Stimulated activated CD8-positive, alpha-beta memory T cell treated with anti-CD3 and anti-CD28 coated beads, Interleukin-7, amount 100 ng/mL, for 1 hour (primary cell): ENCODE measurements at regions not wholly inside any gene's neighbourhood (a gene's known extent, or its start where the extent isn't known, plus 50 kb on each side); places are given as distances from the start of the nearest gene placed in this dataset.

Source experiments
- DNase-seq, 2 donors: peaks; one replicate each; pipeline ENCODE4 v3.0.0-alpha.2; 2020; ENCODE audit warnings: low read depth in 2 of 2

- no peak for DNase-seq
These were observed 108.5 kb upstream of the NHSL1 start for GRCh38 chr6:138607478-138608433.

DNA sequence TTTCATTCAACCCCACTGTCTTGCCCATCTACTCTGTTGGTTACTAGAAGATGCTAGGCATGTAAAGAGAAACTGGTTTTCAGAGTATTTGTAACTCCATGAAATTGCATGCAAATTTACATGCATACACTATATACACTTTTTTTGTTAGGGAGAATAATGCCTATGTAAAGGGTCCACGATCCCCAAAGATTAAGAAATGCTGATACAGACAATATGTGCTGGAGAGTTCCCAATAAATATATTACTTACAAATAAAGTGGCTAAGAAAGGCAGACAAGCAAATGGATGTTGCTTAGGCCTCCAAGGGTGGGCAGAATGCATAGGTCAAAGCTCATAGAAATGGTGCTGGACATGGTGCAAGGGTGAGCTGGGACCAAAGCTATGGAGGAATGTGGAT, 109.6 kb upstream of the NHSL1 start:
- no peak for DNase-seq

DNA sequence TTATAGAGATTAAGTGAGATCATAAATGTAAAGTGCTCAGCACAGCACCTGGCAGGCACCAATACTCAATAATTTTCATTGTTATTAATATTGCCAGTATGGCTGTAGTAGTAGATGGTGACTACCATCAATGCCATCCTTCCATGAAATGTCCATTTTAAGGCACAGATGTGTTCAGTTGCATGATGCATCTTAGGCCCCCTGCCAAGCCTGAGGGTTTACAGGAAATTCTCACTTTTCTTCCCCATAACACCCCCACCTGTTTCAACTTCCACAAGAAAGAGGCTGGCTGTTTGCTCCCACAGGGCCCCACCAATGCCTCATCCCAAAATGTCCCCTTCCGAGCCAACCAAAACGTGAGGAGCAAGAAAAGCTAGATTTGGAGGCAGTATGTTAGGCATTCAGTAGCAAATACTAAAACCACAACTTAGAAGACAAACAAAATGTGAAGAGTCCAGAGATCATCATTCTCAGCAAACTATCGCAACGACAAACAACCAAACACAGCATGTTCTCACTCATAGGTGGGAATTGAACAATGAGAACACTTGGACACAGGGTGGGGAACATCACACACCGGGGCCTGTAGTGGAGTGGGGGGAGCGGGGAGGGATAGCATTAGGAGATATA, 110.6 kb upstream of the NHSL1 start:
- no peak for DNase-seq

DNA sequence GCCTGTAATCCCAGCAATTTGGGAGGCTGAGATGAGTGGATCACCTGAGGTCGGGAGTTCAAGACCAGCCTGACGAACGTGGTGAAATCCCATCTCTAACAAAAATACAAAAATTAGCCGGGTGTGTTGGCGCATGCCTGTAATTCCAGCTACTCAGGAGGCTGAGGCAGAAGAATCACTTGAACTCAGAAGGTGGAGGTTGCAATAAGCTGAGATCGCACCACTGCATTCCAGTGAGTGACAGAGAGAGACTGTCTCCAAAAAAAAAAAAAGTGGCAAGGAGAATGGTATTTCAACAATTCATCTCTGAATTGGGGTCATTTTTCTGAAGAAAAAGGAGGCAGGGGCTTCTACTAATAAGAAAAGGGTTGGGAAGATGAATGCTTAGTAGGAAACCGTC, 111.5 kb upstream of the NHSL1 start:
- DNase-seq = no peak

GRCh38 chr6:138614151-138614550, 114.9 kb upstream of the NHSL1 start:
- no peak for DNase-seq

GRCh38 chr6:138618168-138618567, 118.9 kb upstream of the NHSL1 start:
- DNase-seq = no peak

DNA sequence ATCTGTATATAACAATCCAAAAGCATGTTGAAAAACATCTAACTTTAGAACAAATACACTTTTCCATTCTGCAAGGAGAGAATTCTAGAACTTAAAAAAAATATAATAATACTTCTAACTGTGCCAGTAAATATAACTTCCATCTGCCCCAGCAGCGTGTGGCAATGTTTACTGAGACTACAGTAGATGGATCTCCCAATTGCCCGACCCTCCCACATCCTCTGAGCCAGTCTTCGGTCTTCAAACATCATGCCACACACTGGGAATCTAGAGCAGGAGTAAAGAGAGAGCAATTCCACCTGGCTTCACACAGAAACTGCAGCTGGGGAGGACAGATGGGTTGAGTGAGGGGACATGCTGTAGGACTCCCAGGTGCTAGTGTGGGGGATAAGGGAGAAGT, 121.3 kb upstream of the NHSL1 start:
- DNase-seq = no peak

DNA sequence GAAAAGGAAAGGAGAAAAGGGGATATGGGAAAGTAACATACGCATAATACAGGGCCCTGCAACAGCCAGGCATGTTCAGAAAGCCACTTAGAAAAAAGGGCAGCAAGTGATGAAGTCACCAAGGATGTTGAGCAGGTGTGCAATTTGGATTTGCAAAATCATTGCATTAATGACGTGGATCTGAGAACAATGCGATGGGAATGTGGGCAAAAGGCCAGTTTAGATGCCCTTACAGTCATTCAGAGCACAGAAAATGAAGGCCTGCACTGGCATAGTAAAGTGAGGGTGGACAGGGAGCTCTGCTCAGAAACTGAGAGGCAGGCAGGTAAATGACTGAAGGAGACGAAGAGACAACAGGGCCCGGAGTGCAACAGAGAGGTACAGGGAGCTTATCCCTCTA, 123.7 kb upstream of the NHSL1 start:
- no peak for DNase-seq

- DNase-seq = no peak
These were observed 132.3 kb upstream of the NHSL1 start for GRCh38 chr6:138631566-138631965.

DNA sequence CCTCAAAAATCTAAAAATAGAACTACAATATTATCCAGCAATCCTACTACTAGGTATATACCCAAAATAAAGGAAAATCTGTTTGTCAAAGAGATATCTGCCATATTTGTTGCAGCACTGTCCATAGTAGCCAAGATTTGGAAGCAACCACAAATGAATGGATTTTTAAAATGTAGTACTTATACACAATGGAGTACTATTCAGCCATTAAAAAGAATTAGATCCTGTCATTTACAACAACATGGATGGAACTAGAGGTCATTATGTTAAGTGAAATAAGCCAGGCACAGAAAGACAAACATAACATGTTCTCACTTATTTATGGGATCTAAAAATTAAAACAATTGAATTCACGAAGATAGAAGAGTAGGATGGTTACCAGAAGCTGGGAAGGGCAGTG, 135.7 kb upstream of the CCDC28A start:
- DNase-seq = no peak

- no peak for DNase-seq
These were observed 135.0 kb upstream of the CCDC28A start for GRCh38 chr6:138638604-138639003.

DNA sequence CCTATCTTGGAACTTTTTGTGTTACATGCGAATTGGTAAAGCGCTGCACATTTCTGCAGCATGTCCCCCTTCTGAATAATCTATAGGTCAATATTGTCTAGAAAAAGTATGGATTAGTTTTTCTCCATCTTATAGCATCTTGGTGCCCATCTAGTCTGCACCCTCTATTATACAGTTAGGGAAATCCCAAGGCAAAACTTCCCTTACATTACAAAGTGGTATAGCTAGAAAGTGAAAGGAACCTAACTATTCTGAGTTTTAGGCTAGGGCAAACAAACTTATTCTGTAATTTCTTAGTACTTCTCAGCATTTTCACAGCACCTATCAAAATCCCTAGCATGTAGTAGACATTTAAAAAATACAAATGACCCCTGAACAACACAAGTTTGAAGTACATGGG, 133.5 kb upstream of the CCDC28A start:
- no peak for DNase-seq

- no peak for DNase-seq
These were observed 130.4 kb upstream of the CCDC28A start for GRCh38 chr6:138643210-138643609.

DNA sequence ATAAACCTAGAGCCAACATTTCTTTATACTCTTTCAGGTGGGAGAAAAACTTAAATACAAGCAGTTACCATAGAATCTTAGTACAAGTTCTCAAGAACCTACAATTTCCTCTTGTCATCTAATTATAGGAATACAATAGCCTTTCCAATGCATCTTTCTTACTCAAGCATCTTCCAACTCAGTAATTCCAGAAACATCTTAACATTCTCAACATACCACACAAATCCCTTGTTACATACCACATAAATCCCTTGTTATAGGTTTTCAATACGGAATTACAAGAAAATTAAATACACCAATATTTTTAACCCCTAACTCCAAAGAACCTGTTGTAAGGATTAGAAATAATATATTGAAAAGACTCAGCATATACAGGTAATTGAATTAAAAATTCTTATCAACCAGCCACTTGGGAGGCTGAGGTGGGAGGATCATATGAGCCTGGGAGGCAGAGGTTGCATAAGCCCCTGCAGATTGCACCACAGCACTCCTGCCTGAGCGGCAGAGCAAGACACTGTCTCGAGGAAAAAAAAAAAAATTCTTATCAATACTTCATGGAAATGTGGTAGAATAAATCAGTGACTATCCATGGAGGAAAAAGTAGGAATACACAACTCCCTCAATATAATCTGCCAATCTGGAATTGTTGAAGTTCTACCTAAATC, 127.5 kb upstream of the CCDC28A start:
- DNase-seq = no peak

DNA sequence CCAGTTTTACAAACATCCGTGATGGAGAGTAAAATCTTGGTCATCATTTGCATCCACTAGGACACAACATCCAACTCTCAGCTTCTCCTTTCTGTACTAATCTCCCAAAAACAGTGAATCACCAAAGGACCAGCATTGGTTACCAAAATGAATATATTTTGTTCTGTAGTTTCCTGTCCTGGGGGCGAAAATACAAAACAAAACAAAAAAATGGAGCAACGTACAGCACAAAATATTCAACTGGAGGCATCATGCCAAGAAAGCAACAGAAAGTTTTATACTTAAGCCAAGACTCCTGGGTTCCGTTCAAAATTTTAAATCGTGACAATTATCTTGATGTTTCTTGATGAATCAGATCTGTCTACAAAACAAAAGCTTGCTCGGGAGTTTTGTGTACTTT, 126.6 kb upstream of the CCDC28A start:
- DNase-seq = no peak

DNA sequence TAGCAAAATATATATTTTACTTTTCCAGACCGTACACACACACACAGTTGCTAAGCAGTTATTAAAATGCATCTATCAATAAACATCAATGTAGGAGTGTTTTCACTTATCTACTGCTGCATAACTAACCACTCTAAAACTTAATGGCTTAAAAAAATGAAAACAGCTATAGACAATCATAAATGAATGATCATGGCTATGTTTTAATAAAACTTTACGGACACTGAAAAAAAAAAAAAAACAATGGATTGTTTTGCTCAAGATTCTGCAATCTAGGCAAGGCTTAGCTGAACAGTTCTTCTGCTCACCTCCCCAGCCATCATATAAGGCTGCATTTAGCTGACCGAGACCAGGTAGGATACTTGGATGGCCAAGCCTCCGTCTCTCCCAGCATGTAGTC, 125.4 kb upstream of the CCDC28A start:
- no peak for DNase-seq

DNA sequence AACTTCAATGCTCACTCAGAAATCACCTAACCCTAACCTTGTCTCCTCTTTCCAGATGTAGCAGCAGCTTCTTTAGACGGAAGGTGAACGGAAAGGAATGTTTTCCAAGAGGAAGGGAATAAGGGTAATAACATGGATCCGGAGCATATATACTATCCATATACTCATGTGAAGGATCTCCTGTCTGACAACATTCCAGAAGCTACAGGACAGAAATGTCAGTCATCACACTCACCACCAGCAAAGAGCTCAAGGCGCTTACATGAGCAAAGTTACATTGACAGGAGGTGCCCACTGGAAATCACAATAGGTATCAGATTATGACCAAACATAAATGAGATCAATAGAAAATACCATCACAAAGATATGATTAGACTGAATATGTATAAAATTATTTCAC, 122.1 kb upstream of the CCDC28A start:
- no peak for DNase-seq

DNA sequence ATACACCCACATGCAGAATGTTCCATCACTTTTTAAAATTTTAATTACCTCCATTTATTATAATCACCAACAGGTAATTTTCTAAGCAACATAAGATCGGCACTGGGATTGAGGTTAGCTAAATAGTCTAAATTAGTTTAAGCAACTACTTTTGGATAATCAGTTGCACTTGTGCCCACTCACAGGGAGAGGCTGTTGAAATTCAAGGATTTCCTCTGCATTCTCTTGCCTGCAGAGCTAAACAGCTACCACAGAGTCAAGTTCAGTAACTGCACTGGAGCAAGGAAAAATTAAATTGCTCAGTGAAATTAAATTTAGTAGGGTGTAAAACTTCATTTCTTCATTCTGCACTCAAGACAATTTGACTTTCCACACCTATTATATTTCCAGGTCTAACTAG, 120.7 kb upstream of the CCDC28A start:
- no peak for DNase-seq

DNA sequence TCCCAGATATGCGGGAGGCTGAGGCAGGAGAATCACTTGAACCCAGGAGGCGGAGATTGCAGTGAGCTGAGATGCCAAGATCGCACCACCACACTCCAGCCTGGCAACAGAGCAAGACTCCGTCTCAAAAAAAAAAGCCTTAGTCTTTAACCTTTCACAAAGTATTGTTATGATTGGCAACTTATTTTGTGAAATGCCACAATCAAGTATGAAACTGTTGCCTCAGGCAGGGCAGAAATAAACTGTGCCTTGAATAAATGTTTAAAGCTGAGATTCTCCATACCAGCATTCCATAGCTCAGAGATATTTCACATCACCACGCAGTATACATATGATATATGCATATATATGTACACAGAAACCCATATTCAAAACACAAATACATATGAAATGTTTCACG, 120.1 kb upstream of the CCDC28A start:
- no peak for DNase-seq

GRCh38 chr6:138654715-138655634, 118.6 kb upstream of the CCDC28A start:
- no peak for DNase-seq

DNA sequence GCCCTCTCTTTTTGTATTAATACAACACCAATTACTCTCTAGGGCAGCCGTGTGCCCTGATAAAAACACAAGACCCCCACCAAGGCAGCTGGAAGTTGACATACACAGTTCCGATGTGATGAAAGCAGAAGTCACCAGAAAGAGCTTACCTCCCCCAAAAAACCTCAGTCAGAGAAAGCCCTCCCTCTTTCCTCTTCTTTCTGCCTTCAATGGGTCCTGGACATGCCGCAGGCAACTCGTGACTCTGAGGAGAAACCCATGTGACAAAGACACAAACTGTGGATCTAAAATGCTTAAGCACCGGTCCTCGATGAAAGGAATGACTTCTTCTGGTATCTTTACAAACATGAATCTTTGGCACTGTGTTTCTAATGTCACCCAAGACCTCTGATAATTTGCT, 117.7 kb upstream of the CCDC28A start:
- no peak for DNase-seq
